ENCODE measurements at regions not wholly inside any gene's neighbourhood (a gene's known extent, or its start where the extent isn't known, plus 50 kb on each side); places are given as distances from the start of the nearest gene placed in this dataset.

- Histone ChIP-seq H3K36me3 (ENCODE audit: low read depth) (no peaks in the 10 kb centered on the region), H3K27me3 (ENCODE audit: insufficient read depth, poor library complexity, severe bottlenecking) (no peaks in the 10 kb centered on the region), H3K4me3 (ENCODE audit: severe bottlenecking) (no peak overlapping the region), H3K9me3 (ENCODE audit: severe bottlenecking) (no peaks in the 10 kb centered on the region), H3K4me1 (ENCODE audit: insufficient read depth, poor library complexity, severe bottlenecking) (no peaks in the 10 kb centered on the region), H3K27ac (ENCODE audit: poor library complexity, severe bottlenecking) (no peak overlapping the region)
- DNase-seq (ENCODE audit: low spot score): no peak
- no peak for ATAC-seq (ENCODE audit: low read depth)
- no peak for TF ChIP-seq CTCF (IDR thresholded peaks at IDR 0.05; ENCODE audit: poor library complexity, severe bottlenecking)
Measured at GRCh38 chrX:131783555-131784308, 239.4 kb upstream of the STK26 start.

- no peaks in the 10 kb centered on the region for H3K27me3 ChIP-seq (ENCODE audit: insufficient read depth, poor library complexity, severe bottlenecking)
- no peaks in the 10 kb centered on the region for H3K9me3 ChIP-seq (ENCODE audit: severe bottlenecking)
- no peaks in the 10 kb centered on the region for H3K4me1 ChIP-seq (ENCODE audit: insufficient read depth, poor library complexity, severe bottlenecking)
- H3K27ac ChIP-seq (ENCODE audit: poor library complexity, severe bottlenecking): no peak overlapping the region
- no peak for TF ChIP-seq CTCF (IDR thresholded peaks at IDR 0.05; ENCODE audit: poor library complexity, severe bottlenecking)
- no peak overlapping the region for H3K4me3 ChIP-seq (ENCODE audit: severe bottlenecking)
- ATAC-seq (ENCODE audit: low read depth) (no peak), DNase-seq (ENCODE audit: low spot score) (no peak)
- no peaks in the 10 kb centered on the region for H3K36me3 ChIP-seq (ENCODE audit: low read depth)
Measured at GRCh38 chrX:131789664-131790063, 233.4 kb upstream of the STK26 start.

GRCh38 chrX:131791608-131792355 is 231.3 kb upstream of the STK26 start:
- Histone ChIP-seq H3K27ac (ENCODE audit: poor library complexity, severe bottlenecking) (no peak overlapping the region), H3K9me3 (ENCODE audit: severe bottlenecking) (no peaks in the 10 kb centered on the region), H3K4me3 (ENCODE audit: severe bottlenecking) (no peak overlapping the region), H3K4me1 (ENCODE audit: insufficient read depth, poor library complexity, severe bottlenecking) (no peaks in the 10 kb centered on the region), H3K27me3 (ENCODE audit: insufficient read depth, poor library complexity, severe bottlenecking) (no peaks in the 10 kb centered on the region), H3K36me3 (ENCODE audit: low read depth) (no peaks in the 10 kb centered on the region)
- DNase-seq (ENCODE audit: low spot score) (no peak), ATAC-seq (ENCODE audit: low read depth) (no peak)
- no peak for TF ChIP-seq CTCF (IDR thresholded peaks at IDR 0.05; ENCODE audit: poor library complexity, severe bottlenecking)

GRCh38 chrX:131792356-131792749 is 230.7 kb upstream of the STK26 start:
- ATAC-seq (ENCODE audit: low read depth) (no peak), DNase-seq (ENCODE audit: low spot score) (no peak)
- no peak for TF ChIP-seq CTCF (IDR thresholded peaks at IDR 0.05; ENCODE audit: poor library complexity, severe bottlenecking)
- no peaks in the 10 kb centered on the region for H3K9me3 ChIP-seq (ENCODE audit: severe bottlenecking)
- H3K27me3 ChIP-seq (ENCODE audit: insufficient read depth, poor library complexity, severe bottlenecking): no peaks in the 10 kb centered on the region
- no peaks in the 10 kb centered on the region for H3K4me1 ChIP-seq (ENCODE audit: insufficient read depth, poor library complexity, severe bottlenecking)
- H3K36me3 ChIP-seq (ENCODE audit: low read depth): no peaks in the 10 kb centered on the region
- H3K27ac ChIP-seq (ENCODE audit: poor library complexity, severe bottlenecking): no peak overlapping the region
- no peak overlapping the region for H3K4me3 ChIP-seq (ENCODE audit: severe bottlenecking)

Data from RWPE2 (cell line).